Lower lobe of right lung (tissue), 2 donors: ENCODE measurements at regions not wholly inside any gene's neighbourhood (a gene's known extent, or its start where the extent isn't known, plus 50 kb on each side); places are given as distances from the start of the nearest gene placed in this dataset.

ENCODE experiments used
- ATAC-seq, 2 donors: fragments of 200-7000 bp; cut with Tn5 transposase; one replicate each; pipeline ENCODE4 v1.9.1; 2020 to 2022; ENCODE audit warnings: mild to moderate bottlenecking in 2 of 2, moderate library complexity in 2 of 2
- DNase-seq: peaks from one replicate; pipeline ENCODE4 v3.0.0-alpha.2; 2020
- H3K27ac ChIP-seq: fragments of 200-600 bp; one replicate; pipeline ENCODE4 v1.8.0; 2022
- H3K27me3 ChIP-seq: fragments of 200-600 bp; one replicate; pipeline ENCODE4 v1.8.0; 2022; ENCODE audit warnings: low read depth
- H3K36me3 ChIP-seq: fragments of 200-600 bp; one replicate; pipeline ENCODE4 v1.8.0; 2022; ENCODE audit warnings: mild to moderate bottlenecking
- H3K4me1 ChIP-seq: fragments of 200-600 bp; one replicate; pipeline ENCODE4 v1.8.0; 2022
- H3K4me3 ChIP-seq: fragments of 200-600 bp; one replicate; pipeline ENCODE4 v1.8.0; 2022; ENCODE audit warnings: mild to moderate bottlenecking
- H3K9me3 ChIP-seq: fragments of 200-600 bp; one replicate; pipeline ENCODE4 v1.8.0; 2022
- CTCF ChIP-seq: fragments of 200-600 bp; IDR thresholded peaks from one replicate; pipeline ENCODE4 v1.8.0; 2022; ENCODE audit warnings: antibody characterized with exemption, mild to moderate bottlenecking
- intact Hi-C: fragments of 100-400 bp; cut with DNase I; formaldehyde crosslinking; loops from one replicate; pipeline ENCODE4 v1.11.0; 2022
- donor health status: DM: no; HTN: yes; CAD: no; lungs with severe emphysema.

GRCh38 chr9:117542021-117542420 lies 127.2 kb upstream of the ASTN2 start:
- intact Hi-C loops, result no loop called here
- TF ChIP-seq CTCF, result no peak
- no peak for ATAC-seq

GRCh38 chr9:117541181-117541580 lies 126.3 kb upstream of the ASTN2 start:
- Histone ChIP-seq H3K36me3 (no peaks in the 10 kb centered on the region), H3K27ac (no peak overlapping the region), H3K4me1 (no peaks in the 10 kb centered on the region), H3K4me3 (no peak overlapping the region), H3K27me3 (no peaks in the 10 kb centered on the region), H3K9me3 (no peaks in the 10 kb centered on the region)
- ATAC-seq (no peak), DNase-seq (no peak)
- TF ChIP-seq CTCF, result no peak
- intact Hi-C loops, result no loop called here

More at GRCh38 chr9:117542021-117542420, 127.2 kb upstream of the ASTN2 start:
- no peak overlapping the region for H3K27ac ChIP-seq
- peaks cover 3% of the 10 kb centered on the region for H3K4me1 ChIP-seq
- H3K36me3 ChIP-seq, result no peaks in the 10 kb centered on the region
- H3K4me3 ChIP-seq, result no peak overlapping the region
- H3K27me3 ChIP-seq, result no peaks in the 10 kb centered on the region
- no peaks in the 10 kb centered on the region for H3K9me3 ChIP-seq
- DNase-seq, result no peak

- DNase-seq (no peak), ATAC-seq (no peak)
- Histone ChIP-seq H3K4me3 (no peak overlapping the region), H3K36me3 (no peaks in the 10 kb centered on the region), H3K4me1 (no peaks in the 10 kb centered on the region), H3K27ac (no peak overlapping the region), H3K9me3 (no peaks in the 10 kb centered on the region), H3K27me3 (no peaks in the 10 kb centered on the region)
- intact Hi-C loops, result no loop called here
- TF ChIP-seq CTCF, result no peak
Measured at GRCh38 chr9:117535973-117536372, 121.1 kb upstream of the ASTN2 start.

GRCh38 chr9:117535434-117535833 lies 120.6 kb upstream of the ASTN2 start:
- TF ChIP-seq CTCF, result no peak
- H3K4me1 ChIP-seq, result no peaks in the 10 kb centered on the region
- intact Hi-C loops, result no loop called here
- no peak overlapping the region for H3K4me3 ChIP-seq
- ATAC-seq (no peak), DNase-seq (no peak)
- no peak overlapping the region for H3K27ac ChIP-seq
- no peaks in the 10 kb centered on the region for H3K36me3 ChIP-seq
- no peaks in the 10 kb centered on the region for H3K9me3 ChIP-seq
- H3K27me3 ChIP-seq, result no peaks in the 10 kb centered on the region

- Histone ChIP-seq H3K9me3 (no peaks in the 10 kb centered on the region), H3K27me3 (no peaks in the 10 kb centered on the region), H3K4me1 (no peaks in the 10 kb centered on the region), H3K4me3 (no peak overlapping the region), H3K36me3 (no peaks in the 10 kb centered on the region), H3K27ac (no peak overlapping the region)
- ATAC-seq (no peak), DNase-seq (no peak)
- intact Hi-C loops, result no loop called here
- TF ChIP-seq CTCF, result no peak
Measured at GRCh38 chr9:117528225-117528624, 113.4 kb upstream of the ASTN2 start.

- ATAC-seq (no peak), DNase-seq (no peak)
- H3K36me3 ChIP-seq, result no peaks in the 10 kb centered on the region
- no peak for TF ChIP-seq CTCF
- H3K9me3 ChIP-seq, result no peaks in the 10 kb centered on the region
- H3K27me3 ChIP-seq, result no peaks in the 10 kb centered on the region
- no peaks in the 10 kb centered on the region for H3K4me1 ChIP-seq
- no peak overlapping the region for H3K27ac ChIP-seq
- intact Hi-C loops, result no loop called here
- no peak overlapping the region for H3K4me3 ChIP-seq
Measured at GRCh38 chr9:117526674-117527073, 111.8 kb upstream of the ASTN2 start.
